HG03097 (cell line): ENCODE measurements at regions not wholly inside any gene's neighbourhood (a gene's known extent, or its start where the extent isn't known, plus 50 kb on each side); places are given as distances from the start of the nearest gene placed in this dataset.
"Not testable (repeated sequence)": the region's sequence is repeated elsewhere in the genome, so short reads cannot be mapped to it uniquely, and the experiment has no call there.

Source experiments
- ATAC-seq: cut with Tn5 transposase; IDR thresholded peaks from one replicate; pipeline ENCODE4 v1.9.1; 2021; ENCODE audit not compliant: unreplicated experiment, low FRiP score

DNA sequence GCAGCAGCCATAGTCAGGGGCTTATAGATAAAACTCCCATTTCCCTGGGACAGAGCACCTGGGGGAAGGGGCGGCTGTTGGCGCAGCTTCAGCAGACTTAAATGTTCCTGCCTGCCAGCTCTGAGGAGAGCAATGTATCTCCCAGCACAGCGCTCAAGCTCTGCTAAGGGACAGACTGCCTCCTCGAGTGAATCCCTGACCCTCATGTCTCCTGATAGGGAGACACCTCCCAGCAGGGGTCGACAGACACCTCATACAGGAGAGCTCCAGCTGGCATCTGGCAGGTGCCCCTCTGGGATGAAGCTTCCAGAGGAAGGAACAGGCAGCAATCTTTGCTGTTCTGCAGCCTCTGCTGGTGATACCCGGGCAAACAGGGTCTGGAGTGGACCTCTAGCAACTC is 189.3 kb upstream of the EGLN3 start:
- ATAC-seq, result not testable (repeated sequence)

DNA sequence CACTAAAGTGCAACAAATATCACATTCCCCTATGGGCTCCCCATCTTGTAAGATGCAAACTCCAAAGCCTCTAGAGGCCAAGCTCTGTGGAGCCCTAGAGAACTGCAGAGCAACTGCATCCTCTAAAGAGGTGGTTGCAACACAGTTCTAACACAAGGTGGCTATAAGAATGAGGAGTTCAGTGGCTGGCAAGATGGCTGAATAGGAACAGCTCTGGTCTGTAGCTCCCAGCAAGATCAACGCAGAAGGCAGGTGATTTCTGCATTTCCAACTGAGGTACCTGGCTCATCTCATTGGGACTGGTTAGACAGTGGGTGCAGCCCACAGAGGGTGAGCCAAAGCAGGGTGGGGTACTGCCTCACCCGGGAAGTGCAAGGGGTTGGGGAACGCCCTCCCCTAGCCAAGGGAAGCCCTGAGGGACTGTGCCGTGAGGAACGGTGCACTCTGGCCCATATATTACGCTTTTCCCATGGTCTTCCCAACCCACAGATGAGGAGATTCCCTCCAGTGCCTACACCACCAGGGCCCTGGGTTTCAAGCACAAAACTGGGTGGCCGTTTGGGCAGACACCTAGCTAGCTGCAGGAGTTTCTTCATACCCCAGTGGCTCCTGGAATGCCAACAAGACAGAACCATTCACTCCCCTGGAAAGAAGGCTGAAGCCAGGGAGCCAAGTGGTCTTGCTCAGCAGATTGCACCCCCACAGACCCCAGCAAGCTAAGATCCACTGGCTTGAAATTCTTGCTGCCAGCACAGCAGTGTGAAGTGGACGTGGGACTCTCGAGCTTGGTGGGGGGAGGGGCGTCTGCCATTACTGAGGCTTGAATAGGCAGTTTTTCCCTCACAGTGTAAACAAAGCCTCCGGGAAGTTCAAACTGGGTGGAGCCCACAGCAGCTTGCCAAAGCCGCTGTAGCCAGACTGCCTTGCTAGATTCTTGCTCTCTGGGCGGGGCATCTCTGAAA is 188.6 kb upstream of the EGLN3 start:
- not testable (repeated sequence) for ATAC-seq

DNA sequence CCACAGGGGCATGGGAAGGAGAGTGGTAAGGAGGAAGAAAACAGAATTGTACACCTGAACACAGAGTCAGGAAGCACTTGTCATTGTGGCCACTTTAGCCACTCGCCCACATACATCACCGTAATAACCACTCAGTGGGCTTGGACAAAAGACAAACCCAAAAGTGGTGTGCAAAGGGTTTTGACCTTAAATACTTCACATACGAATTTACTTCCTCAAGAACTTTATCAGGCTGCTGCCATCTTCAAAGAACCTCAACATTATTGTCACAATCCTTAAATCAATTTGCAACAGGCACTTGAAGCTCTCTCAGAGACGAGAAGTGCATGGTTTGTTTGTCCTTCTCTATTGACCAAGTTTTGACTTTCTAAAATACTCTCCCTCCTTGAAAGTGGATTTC is 187.3 kb upstream of the EGLN3 start:
- no peak for ATAC-seq

DNA sequence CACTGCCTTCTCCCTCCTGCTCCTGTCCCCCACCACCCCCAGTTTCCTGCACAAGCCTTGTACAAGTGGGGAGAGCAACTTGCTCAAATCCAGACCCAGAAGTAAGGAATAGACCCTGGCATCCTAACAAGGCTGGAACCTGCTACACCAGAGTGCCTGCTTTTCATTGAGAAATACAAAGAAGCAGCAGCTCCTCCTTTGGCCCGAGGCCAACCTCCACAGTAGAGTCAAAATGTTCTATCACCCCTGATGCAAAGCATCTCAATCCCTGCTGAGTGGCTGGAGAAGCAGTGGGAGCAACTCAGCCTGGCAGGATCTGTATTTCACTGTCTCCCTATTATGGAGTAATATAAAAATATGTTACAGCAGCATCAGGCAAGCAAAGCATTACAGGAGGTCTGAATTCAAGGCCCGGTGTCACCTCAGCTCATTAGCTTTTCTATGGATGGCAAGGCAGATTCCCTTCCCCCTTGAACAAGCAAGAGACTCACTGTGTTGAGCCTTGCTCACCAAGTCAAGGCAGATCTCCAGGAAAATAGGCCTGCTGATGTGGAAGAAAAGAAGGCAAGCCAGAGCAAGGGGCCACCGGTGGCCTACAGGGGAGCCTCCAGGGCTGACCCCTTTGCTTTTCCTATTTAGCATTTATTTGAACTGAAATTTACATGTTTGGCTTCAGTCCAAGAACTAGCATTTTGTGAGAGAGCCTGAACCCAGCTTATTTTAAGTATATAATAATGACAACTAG is 186.3 kb upstream of the EGLN3 start:
- no peak for ATAC-seq

DNA sequence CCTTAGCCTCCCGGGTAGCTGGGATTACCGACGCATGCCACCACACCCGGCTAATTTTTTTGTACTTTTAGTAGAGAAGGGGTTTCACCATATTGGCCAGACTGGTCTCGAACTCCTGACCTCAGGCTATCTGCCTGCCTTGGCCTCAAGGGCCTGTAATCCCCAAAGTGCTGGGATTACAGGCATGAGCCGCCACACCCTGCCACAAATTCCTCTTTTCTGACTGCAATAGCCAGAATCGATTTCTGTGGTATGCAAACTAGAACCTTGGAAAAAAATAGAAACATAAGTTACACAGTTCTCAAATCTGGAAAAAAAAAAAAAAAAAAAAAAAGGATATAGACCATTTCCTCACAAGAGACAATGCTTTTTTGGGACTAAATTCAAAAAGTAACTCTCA is 184.6 kb upstream of the EGLN3 start:
- ATAC-seq, result no peak

DNA sequence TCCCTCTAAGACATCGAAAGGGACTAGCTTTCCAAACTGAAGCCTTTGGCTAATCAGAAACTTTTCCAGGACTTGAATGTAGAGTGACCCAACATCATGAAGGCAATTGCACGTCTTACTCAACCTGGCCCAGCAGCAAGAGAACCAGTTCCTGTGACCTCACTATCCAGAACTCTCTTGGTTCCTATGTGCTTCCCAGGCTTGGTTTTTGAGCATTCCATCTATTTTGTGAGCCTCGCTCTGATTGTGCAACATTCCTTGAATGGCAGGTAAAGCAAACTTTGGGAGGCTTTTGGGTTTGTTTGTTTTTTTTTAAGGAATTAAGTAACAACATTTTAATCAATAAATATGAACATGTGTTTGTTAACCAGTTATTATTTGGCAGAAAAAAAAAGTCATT is 183.6 kb upstream of the EGLN3 start:
- no peak for ATAC-seq

DNA sequence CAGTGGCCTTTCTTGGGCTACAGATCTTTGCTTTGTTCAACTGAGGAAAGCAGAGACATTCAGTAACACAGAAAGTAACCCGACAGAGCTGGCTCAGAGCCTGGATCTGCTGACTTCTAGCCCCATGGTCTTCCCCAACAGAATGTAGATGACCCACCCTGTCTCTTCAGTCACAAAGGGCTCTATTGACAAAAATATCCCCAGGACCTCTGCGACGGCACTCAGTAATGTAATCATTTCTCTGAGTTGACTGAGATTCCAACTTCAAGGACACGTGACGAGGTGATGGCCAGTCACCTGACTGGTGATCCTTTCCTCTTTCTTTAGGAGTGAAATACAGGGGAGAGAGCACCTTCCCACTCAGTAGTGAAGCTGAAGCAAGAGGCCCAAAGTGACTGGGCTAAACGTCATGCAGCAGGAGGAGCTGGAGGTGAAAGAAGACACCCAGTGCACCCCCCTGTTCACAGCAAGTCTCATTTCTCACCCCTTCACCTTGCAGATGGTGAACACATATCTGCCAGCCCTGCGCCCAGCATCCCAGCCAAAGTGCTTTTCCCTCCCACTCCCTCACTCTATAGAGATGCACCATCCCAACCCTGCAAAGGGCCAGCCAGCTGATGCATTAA is 179.2 kb upstream of the EGLN3 start:
- ATAC-seq, result no peak

DNA sequence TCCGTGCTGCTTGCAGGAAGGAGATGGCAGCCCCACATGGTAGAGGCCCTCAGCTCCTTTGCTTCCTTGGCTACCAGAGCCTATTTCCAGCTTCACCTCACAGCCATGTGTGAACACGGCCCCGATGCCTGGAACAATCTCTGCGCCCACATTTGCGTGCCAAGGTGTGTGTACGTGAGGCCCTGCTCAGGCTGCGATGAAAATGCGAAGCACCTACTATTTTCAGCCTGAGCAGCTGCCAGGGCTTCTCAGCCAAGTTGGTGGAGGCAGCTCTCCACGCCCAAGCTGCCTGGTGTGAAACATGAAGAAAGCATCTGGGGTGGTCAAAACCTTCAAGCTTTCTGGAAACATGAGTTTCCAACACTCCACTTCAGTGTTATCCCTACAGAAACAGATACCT is 177.8 kb upstream of the EGLN3 start:
- ATAC-seq, result no peak

DNA sequence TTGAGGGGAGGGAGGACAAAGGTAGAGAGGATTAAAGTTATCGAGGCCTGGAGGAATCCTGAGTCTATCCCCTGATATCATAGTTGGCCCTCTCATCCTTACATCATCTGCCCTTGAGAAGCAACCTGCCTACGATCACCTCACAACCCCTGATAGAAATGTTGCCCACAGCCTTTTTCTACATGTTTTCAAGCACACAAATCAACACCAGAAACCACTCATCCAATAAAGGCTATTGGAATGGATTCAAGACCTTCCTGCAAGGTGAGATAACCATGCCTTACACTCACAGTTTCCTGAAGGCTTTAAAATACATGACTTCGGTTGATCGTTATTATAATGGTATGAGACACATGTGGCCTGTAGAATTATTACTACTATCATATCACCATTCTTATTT is 175.7 kb upstream of the EGLN3 start:
- no peak for ATAC-seq

DNA sequence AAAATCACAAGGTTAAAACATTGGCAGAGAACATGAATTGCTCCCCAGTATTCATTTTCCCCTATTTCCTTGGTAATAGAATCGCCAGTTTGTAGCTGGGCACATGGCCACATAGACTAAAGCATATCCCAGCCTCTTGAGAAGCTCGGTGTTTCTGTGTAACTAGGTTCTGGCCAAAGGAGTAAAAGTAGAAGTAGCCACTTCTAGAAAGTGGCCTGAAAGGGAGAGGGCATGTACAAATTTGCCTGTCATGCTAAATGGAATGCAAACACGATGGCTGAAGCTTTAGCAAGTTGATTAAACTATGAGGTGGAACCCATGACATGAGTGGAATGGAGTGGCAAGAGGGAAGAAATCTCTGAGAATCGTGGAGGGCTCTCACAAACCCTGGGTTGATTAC is 173.7 kb upstream of the EGLN3 start:
- ATAC-seq, result no peak

DNA sequence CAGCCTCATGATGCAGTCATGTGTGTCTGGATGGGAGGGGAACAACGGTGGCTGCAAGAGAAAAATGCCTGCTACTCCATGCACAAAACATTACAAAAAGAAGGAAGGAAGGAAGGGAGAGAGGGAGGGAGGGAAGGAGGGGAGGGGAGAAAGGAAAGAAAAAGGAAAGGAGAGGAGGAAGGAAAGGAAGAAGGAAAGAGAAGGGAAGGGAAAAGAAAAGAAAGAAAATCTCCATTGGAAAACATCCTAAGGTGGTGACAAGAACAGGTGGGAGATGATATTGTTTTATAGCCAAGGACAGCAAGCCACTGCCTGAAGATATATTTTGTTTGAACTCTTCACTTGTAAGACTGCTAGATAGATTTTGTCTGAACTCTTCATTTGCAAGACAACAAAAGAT is 171.8 kb upstream of the EGLN3 start:
- ATAC-seq, result no peak

DNA sequence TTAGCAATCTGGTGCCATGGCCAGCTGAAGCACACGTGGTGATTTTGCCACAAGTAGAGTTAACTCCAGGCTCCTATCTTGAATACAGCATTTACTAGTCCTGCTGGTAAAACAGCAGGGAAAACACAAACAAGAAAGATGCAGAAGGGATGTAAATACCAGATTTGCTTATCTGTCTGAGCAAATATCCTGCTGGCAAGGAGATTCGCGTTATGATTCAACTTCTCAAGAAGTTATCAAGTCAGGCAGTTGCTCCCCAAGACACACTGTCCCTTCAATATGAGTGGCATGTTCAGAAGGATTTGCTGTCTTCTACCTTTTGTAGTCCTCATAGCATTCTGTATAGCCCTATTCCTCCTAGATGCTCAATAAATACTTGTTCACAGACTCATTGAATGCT is 171.2 kb upstream of the EGLN3 start:
- ATAC-seq, result no peak

DNA sequence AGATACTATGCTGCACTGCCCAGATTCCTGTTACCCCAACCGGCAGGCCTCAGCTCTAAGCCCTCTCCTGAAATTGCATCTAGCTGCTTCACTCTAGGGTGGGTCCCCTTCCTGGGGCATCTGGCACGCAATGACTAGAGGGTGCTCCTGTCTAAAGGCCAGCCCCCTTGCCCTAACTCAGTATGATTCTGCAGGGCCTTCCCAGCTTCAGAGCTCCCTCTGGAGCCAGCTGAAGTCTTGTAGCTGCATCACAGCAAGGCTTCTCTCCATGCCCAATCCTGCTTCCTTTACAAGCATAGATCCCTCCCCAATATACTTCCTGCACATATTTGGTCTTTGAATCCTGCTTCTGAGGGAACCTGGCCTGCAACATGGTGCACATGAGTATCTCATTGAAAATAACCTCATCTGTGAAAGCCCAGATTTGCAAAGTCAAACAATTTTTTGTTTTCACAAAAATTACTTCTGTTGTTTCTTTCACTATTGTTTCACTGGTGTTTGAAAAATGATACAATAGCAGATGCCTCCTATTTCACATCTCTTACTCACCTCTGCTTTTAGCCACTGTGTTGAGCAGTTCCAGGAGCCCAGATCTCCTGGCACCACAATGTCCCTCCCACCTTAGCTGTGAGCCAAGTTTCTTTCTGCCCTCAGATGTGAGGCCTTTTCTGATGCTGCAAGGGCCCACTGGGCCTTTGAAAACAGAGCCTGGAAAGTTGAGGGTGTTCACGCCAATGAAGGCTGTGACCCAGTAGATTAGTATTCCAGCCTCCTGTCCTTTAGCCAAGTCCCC is 169.5 kb upstream of the EGLN3 start:
- no peak for ATAC-seq

DNA sequence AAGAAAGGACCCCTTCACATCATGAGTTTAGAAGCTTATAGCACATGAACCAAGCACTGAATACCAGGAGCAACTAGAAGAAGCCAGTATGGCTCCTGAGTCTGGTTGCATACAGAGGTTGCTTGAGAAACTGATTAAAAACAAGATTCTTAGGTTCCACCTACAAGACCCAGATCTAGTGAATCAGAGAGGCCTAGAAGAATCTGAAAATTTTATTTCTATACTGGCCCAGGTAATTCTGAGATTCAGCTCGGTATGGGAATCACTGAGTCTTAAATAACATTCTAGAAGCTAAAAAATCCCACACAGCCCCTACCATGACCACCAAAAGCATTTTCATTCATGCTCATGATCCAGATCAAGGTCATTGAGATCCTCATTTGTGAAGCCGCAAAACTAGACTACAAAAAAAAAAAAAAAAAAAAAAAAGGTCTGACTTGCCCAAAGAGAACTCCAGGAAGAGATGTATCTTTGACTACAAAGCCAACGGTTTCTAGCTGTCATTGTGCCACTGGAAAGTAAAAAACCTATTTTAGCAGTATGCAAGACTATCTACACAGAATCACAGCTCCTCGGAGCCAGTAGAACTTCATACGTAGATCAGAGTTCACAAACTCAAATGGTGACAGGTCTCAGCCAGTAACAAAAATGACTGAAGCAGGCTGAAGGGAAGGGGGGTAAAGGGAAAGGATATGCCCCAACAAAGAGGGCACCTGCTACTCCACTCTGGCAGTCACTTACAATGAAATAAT is 168.4 kb upstream of the EGLN3 start:
- ATAC-seq, result no peak

DNA sequence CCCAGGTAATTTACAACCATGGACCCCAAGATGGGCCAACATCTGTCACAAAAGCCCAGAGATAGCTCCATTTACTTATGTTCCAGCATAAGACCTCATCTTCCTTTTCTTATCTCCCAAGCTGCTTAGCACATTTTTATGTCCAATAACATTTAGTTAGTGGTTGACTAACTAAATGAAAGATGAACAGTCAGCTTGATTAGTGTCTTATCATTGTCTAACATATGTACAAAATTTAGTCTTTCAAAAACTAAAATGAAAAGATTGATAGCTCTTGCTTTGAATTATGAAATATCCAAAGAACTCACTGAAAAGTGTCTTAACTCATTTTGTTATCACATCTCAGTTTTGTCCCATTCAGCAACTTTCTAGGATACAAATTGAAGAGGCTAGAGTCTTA is 163.1 kb upstream of the EGLN3 start:
- ATAC-seq, result no peak

DNA sequence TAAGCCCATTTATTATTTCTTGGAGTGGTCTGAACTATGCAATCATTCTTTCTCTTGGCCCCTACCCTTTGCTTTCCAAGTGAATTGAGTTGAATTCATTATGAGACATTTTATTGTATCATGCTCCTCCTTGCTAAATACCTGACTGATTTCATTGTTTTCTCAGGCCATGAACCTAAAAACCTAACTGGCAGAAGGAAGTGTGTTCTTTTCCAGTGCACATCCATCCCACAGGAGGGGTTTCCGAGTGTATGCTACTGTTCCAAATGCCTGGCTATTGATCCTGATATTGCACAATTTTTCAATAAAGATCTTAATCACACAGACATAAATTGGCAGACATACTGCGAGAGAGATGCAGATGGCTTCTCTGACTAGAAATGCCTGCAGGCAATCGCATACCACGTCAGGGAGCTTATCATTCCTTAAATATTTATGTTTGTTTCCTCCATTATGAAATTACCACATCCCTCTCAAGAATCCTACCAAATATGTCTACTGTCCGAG is 162.2 kb upstream of the EGLN3 start:
- no peak for ATAC-seq

DNA sequence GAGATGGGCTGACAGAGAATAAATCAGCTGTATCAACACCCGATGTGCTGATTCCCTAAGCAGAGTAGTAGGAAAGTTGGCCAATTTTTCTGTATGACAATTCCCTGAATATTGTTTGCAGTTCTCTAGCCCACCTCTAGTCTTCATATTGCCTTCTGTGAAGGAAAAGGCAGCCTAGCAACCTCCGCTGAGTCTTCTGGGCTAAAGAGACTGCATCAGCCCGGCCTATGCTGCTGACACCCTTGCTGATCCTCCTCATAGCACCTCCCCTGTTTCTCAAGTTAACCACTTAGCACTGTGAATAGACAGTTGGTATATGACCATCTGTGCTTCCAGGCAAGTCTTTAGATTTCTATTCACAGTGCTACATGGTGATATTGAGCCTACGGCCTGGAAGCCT is 161.1 kb upstream of the EGLN3 start:
- no peak for ATAC-seq

DNA sequence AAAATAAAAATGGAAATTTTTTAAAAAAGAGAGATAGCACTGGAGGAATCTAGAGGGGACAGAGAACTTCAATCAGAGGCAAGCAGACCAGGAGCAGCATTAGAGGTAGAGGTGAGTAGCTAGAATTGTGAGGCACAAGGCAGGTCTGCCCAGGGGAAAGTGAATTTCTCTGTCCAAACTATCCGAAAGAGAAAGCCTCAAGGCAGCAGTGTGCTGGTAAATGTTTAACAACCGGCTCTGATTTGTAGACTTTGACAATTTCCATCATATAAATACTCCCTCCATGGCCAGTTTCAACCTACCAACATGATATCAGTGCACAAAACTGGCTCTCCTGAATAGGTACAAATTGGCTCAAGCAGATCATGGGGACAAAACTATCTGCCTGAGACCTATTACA is 160.6 kb upstream of the EGLN3 start:
- ATAC-seq, result no peak

DNA sequence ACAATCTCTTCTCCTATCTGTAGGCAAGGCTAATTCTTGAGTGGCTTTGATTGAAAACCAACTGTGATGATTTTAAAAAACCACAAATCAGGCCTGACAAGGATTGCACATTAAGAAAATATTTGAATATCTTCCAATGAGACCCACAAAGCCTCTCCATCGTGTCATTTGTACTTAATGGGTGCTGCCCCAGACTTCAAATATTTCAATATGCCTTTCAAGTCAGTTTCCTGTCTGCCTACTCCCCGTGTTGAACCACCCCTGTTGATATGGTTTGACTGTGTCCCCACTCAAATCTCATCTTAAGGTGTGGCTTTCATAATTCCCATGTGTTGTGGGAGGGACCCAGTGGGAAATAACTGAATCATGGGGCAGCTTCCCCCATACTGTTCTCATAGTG is 159.7 kb upstream of the EGLN3 start:
- no peak for ATAC-seq

DNA sequence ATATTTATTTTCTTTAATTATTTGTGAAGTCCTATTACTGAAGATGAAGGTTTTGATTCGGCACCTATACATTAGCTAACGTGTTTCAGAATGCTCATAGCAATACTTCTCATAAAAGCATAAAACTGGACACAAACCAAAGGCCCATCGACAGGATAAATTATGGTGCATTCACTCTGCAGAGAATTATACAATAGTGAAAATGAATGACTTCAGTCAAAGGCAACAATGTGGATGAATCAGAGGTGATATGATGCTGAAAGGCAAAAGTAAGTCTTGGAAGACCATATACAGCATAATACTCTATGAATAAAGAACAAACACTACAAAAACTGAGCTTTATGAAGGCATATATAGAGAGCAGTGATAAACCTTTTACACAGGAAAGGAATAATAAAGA is 156.6 kb upstream of the EGLN3 start:
- ATAC-seq, result no peak
